ENCODE measurements at regions not wholly inside any gene's neighbourhood (a gene's known extent, or its start where the extent isn't known, plus 50 kb on each side); places are given as distances from the start of the nearest gene placed in this dataset.

DNA sequence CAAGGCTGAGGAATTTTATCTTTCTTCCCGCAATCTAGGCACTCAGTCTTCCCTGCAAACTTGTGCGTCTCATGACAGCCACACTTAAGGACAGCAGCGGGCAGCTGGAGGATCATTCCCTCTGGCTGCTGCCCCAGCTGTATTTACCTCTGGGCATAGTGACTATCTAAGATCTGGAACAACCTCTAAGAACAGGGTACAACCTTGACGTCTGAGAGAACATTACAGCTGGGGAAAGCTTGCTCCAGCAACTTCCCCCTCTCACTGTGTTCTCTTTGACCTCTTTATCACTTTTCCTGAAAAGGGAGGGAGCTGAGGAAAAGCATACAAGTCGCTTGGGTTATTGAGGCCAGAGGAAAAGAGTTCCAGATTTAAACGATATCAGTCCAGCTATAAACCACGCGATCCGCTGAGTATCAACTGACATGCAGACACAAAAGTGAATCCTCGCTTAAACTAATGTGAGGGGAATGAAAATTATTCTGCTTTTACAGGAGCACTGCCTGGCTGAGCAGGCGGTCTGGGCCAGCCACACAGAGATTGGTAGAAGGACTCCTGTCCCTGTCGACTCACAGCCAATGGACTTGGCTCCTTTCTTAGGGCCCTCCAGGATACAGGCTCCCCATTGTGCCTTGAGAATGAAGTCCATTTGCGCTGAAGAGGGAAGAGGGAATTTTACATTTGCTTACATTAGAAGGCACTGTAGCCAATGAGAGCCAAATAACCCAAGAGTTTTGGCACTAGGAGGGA is 153.3 kb downstream of the QRSL1 start:
- no peak for TF ChIP-seq POLR2A (IDR thresholded peaks at IDR 0.05)
- TF ChIP-seq, protein P1, sequence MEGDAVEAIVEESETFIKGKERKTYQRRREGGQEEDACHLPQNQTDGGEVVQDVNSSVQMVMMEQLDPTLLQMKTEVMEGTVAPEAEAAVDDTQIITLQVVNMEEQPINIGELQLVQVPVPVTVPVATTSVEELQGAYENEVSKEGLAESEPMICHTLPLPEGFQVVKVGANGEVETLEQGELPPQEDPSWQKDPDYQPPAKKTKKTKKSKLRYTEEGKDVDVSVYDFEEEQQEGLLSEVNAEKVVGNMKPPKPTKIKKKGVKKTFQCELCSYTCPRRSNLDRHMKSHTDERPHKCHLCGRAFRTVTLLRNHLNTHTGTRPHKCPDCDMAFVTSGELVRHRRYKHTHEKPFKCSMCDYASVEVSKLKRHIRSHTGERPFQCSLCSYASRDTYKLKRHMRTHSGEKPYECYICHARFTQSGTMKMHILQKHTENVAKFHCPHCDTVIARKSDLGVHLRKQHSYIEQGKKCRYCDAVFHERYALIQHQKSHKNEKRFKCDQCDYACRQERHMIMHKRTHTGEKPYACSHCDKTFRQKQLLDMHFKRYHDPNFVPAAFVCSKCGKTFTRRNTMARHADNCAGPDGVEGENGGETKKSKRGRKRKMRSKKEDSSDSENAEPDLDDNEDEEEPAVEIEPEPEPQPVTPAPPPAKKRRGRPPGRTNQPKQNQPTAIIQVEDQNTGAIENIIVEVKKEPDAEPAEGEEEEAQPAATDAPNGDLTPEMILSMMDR (IDR thresholded peaks at IDR 0.05): no peak

Measured in esophagus squamous epithelium (tissue), 4 donors.